ENCODE measurements at regions not wholly inside any gene's neighbourhood (a gene's known extent, or its start where the extent isn't known, plus 50 kb on each side); places are given as distances from the start of the nearest gene placed in this dataset.

DNA sequence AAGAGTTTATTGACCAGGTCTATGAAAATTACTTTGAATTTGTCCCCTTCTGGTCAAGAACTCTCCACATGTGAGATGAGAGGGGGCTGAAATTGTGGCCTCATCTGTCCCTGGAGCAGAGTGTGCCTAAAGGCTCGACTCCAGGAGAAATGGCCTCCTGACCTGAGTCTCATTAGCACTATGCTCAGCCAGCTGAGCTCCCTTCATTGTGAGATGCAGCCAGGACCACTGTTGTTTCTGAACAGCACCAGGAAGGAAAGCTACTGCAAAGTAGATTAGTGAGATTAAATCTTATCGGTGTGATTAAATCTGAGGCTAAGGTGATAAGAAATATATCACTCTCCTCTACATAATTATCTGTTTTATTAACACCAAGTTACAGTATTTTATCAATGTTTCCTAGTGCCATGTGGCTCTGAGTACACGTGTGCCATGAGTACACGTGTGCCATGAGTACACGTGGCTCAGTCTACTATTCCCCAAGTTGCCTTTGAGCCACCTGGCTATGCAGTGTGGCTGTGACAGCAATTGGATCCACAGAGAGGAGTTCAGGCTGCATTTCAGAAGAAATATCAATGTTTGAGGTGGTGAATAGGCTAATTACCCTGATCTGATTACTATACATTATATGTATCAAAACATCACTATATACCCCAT lies 126.9 kb downstream of the IPMK start:
- DNase-seq: no peak

DNA sequence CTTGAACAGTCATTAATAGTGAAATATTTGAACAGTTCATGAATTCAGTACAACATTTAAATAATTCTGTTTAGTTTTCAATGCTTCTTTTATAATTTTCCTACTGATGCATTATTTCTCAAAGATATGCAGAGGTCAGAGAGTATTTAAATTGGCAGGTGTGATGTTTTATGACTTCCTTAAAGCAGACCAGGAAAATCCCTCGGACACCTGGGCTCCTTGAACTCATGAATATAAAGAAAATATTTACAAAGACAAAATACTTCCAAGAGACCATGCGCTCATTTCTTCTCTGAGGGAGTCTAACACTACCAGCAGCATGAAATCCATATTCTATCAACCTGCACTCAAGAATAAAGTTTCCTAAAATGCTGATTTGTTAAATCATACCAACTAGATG lies 127.6 kb downstream of the IPMK start:
- no peak for DNase-seq

DNA sequence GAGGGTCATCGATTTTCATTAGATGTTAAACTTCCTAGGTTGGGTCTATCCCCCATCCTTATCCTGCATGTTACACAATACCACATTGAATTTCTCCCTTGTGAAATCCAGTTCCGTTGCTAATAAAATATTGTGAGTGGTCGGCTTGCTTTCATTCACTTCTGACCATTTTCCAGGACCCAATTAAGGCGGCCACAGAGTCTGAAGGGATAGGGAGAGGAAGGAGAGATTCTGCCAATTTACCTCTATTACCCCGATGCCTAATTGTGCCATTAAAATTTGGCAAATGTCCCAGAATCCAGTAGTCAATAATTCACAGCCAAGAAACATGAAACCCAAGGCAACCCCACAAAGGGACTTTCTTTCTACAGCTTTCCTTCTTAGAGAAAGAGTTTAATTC lies 129.9 kb downstream of the IPMK start:
- no peak for DNase-seq

DNA sequence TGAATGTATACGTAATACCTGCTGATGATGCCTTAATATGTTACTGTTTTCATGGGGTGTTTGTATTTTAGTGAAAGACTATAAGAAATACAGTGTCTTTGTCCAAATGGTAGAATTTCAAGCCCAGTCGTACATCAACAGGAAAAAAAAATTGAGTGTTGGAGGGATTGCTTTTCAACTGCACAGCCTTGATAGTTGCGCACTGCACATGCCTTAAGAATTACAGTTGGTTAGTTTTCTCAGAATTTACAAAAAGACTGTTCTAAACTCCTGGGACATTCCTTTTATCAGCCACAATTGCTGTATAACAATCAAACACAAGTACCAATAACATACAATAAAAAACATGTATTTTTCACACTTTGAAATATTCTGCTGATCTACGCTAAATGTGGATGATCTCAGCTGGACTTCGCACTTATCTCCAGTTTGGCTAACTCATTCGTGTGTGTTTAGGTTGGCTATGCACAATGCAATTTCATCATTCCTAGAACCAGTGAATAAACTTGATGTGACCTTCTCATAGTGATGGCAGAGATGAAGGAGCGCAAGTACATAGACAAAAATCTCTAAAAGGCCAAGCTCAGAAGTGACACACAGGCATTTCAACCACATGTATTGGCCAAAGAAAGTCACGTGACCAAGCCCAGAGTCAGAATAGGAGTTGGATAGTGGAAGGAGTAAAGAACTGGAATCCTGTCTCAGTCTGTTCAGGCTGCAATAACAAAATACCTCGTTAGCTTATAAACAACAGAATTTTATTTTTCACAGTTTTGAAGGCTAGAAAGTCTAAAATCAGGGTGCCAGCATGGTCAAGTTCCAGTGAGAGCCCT lies 152.3 kb downstream of the IPMK start:
- no peak for DNase-seq

DNA sequence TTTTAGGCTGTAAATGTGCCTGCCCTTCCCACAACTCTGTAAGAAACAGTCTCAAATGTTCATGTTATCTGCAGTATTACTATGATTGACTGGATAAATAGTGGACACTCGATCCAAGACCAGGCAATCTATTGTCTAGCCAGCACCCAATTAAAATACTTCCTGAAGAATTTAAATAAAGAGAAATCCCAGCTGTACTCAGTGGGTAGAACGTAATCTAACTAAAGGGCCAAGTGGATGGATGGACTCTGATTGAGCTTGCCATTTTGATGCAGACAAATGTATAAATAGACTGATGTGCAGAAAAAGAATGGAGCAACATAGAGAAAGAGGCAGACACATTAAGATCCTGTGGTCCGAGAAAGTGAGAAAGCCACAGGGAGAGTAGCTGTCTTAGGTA lies 158.0 kb downstream of the IPMK start:
- no peak for DNase-seq

DNA sequence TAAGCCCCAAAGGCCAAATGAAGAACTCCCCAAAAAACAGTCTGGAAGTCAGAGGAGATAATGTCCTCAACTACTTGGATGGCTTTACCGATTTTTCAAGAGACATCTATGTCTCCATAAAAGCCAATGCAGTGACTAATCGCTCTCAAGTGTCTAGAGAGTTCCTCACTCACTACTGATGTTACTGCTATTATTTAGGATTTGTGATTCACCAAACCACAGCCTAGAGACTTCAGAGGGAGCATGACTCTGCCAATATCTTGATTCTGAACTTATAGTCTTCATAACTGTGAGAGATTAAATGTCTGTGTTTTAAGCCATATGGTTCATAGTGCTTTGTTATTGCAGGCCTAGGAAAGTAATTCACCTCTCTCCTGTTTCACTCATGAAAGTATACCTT lies 160.2 kb downstream of the IPMK start:
- no peak for DNase-seq

DNA sequence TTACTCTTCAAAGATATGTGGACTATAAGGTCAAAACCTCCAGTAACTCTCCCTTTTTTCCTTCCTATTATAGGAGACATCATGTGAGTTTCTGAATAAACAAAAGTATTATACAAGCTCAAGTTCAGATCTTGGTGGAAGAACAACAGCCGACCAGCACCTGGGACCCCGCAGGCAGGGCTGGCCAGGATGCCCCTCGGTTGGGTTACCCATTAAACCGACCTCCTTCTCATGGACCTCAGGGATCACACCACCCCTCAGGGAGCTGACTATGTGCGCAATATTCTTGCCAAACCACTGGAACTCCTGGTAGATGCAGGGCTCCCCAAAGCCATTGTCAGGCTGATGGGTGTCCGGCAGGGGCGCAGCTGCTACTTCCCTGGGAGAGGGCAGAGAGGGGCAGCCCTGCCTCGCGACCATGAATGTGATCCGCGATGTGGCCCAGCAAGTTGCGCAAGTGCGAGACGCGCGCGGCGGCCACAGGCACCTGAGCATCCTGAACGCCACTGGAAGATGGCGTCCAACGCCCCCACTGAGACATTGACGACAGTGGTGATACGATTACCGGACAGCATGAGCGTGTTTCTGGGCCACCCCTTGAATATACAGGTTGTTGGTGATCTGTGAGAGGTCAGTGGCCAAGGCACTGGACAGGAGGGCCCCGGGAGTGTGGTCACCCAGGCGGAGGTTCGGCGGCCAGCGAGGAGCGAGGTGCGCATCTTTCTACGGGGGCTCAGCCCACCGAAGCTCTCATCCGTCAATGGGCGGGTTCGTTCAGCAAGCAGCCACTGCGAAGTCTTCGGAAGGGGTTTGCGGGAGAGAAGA lies 161.3 kb downstream of the IPMK start:
- DNase-seq: no peak

DNA sequence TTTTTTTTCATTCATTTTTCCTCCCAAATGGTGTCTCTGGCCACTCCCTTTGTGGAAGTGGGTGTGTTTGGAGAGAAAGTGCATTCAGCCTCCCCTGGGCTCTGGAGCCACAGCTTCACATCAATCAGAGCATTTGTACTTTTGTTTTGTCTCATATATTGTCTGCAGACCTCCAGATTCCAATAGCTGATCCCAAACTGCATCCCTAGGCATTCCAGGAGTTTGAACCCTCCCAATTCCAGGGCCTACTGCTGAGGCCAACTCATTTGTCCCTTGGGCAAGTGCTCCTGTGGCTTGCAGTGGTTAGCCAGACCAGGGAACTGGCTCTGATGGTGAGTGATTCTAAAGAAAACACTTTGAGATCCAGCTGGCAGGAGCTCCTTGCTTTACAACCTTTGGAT lies 163.3 kb downstream of the IPMK start:
- DNase-seq: no peak

DNA sequence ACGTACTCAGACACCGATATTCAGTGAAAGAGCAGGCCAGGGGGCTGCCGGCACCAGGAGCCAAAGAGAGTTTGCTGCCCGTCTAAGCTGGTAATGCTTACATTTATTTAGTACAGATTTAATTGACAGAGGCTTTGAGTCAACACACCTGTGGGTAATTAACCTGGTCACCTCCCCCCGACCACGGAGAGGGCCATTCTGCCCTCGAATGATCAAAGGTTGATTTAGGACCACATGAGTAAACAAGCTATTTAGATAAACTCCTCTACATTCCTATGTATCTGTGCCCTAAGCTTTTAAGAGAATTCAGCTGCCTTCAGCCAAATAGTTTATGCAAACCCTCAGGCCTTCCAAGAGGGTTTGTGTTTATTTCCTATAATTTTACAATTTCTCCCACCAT lies 164.8 kb downstream of the IPMK start:
- DNase-seq: no peak

DNA sequence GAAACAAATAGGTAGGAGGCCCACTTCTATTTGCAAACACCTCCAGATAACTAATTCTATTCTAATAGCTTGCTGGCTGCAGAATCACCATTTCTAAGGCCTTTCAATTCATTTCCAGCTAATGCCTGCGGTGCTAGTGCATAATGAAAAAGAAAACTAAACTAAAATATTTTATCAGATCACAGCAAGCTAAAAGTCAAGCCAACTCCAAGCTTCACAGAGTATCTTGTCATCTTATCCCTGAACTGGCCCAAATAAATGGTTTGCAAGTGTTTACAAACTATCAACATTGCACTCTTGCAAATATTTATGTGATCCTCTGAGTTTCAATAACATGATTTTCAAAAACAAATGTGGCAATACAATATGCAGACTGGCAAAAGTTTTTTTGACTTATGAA lies 166.0 kb downstream of the IPMK start:
- DNase-seq: no peak

DNA sequence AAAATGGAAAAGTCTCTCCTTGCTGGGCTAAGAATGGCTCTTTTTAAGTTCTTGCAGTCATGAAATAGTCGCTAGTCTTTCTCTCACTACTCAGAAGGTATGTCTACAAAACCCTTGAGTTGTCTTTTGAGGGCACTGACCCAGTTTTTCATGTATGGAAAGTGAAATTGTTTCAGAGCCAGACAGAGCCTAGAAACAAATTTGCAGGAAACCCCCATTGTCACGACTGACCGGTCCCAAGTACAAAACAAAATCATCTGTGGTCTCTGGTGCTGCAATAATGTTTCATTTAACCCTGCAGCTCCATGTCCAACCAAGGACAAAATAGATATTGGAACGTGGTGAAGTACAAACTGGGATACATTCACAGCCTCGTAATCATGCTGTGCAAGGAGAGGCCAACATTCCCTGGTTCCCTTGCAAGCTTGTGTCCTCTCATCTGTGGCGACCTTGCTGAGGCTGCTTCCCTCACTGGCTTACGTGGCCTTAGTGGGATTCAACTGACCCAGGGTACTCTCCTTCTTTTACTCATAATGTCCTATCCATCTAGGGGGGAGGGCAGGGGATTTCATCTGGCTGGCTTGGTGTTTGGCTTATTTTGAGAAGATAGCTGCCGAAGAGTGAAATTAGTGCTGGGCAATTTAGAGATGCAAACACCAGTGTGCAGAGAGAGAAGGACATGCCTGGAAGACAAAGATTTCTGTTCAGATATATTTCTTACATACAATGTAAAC lies 172.5 kb downstream of the IPMK start:
- DNase-seq: no peak

DNA sequence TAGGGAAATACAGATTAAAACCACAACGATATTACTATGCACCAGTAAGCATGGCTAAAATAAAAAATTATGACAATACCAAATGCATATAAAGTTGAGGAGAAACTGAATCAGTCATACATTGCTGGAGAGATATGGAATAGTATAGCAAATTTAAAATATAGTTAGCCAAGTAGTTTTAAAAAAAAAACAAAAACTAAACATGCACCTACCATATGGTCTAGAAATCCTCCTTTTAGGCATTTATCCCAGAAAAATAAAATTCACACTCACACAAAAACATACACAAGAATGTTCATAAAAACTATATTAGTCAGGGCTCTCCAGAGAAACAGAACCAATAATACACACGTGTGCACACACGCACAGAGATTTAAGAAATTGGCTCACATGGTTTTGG lies 175.8 kb downstream of the IPMK start:
- no peak for DNase-seq

DNA sequence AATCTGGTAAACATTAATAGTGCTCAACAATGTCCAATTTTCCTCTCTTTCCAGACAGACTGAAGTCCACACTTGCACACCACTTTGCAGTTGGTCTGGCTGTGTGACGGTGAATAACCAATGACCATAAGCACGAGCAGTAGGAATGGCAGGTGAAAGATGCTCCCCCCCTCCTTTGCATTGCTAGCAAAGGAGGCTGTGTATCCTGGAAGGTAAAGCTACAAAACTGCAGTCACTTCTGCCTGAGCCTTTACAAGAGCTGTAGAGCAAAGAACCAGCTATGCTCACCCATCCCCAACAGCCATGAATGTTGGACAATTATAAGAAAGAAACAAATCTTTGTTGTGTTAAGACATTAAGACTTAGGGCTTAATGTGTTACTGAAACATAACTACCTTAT lies 178.0 kb downstream of the IPMK start:
- no peak for DNase-seq

DNA sequence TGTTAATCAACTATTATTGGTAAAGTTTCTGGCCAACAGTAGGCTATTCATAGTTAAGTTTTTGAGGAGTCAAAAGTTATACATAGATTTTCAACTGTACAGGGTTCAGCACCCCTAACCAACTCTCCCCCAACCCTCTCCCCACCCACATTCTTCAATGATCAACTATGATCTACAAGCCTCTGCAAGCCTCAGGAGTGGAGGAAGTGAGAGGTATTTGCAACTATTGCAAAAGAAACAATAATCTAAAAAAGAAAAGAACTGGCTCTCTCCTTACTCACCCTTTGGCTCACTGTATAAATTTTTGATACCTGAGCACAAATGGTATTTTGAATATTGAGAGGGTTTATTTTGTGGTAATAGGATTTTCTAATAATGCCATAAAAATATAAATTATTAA lies 179.8 kb downstream of the IPMK start:
- DNase-seq: no peak

DNA sequence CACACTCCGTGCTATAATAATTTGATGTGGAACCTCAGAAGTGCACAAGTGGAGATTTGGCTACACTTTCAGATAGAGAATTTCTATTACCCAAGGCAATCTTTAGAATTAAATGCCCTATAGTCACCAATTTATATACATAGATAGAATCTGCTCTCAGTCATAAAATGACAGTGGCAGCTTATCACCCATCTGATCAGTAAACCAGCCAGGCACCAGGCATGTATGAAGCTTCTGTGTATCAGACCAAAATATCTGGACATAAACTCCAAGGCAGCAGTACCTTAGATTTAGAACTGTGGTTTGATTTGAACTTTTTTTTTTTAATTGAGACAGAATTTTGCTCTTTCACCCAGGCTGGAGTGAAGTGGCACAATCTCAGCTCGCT lies 180.9 kb downstream of the IPMK start:
- no peak for DNase-seq

DNA sequence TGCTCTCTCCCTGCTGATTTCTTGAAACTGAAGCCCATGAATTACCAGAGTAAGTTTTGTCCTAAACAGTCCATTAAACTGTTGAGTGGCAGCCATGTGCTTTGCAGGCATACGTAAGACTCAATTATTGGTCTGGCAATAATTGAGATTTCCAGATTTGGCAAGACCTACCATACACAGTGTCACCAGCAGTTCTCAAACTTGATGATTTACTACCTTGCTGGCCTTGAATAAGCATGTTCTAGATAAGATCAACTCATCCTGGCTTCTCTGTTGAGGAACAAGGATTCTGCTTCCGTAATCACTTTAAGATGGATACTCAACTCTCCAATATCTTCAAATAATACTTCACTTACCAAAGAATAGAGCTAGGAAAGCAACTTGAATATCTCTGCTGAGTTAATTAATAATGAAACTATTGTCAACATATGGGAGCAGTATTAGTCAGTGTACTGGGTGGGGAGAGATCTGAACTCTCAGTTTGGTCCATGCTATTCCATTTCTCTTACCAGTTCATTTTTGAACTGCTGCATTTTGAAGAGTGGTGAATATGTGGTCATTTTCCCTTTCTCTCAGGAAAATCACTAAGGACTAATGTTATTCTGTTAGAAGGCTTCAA lies 181.4 kb downstream of the IPMK start:
- DNase-seq: no peak

DNA sequence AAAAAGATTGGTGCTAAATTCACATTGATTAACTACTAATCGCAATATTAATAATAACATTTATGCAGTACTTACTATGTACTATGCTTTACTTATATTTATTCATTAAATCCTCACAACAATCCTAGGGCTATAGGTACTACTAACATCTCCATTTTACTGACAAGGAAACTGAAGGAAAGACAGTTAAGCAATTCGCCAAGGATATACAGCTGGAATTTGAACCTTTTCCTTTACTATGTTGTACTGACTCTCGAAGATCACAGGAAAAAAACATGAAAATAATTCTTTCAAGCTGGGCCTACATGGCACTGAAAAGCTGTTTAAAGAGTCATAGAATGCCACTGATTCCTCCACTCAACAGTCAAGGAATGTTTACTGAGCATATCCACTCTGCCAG lies 185.4 kb downstream of the IPMK start:
- no peak for DNase-seq

DNA sequence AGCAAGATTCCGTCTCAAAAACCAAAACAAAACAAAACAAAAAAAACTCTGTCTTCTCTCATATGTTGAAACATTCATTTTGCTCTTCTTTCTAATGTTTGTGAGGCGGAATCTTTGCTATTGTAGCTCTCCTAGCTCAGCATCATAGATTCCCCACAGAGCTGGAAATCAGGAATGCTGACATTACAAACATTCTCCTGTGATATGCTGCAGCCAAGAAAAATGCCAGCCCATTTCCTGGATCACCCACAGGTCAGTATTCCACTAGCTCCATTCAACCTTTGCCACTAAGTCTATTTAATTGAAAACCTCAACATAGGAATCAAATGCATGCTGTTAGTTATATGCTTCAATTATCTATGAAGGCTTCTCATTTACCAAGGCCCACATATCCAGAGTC lies 186.3 kb downstream of the IPMK start:
- DNase-seq: no peak

DNA sequence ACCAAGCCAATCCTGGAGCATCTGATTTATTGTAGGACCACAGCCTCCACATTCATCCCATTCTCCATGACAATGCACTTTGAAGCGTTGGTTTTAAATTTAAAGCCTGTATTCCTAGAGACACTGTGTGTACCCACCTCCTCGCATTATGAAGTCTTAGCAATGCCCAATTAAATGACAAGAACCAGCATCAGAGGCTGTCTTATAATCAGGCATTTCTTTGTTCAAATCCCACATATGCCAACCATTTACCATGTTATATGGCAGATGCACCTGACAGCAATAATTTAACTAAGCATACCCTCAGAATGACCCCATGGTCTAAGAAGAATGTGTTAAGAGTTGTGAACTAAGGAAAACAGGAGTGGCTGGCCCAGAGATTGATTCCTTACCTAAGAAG lies 188.2 kb downstream of the IPMK start:
- no peak for DNase-seq

DNA sequence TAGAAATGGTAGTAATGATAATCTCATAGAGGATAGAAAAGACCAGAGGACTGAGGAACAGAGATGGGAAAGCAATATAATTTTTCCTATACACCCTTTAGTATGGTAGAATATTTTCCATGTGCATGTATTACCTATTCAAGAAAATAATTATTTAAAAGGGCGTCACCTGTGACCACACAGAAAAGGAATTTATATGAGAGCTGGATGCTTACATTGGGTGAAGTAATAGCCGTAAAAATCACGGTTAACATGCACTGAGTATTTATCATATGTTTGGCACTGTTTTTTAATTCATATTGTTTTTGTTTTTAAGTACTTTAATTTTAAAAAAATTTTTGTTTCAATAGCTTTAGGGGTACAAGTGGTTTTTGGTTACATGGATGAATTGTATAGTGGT lies 195.1 kb downstream of the IPMK start:
- DNase-seq: no peak

DNA sequence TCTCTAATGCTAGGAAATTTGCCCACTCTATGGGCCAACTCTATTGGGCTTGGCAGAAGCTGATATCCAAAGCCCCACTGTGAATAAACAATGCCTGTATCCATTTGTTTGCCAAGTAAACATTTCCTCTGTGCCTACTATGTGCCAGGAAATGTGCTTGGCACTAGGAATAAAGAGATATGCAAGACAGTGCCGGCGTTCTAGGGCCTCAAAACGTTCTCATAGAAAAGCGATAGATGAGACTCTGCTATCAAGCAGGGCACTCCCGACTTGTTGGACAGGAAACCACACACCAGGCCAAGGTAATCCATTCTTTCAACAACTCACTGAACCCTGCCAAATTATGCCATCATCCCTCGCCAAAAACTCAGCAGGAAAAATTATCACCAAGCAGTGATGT lies 196.7 kb downstream of the IPMK start:
- DNase-seq: no peak

DNA sequence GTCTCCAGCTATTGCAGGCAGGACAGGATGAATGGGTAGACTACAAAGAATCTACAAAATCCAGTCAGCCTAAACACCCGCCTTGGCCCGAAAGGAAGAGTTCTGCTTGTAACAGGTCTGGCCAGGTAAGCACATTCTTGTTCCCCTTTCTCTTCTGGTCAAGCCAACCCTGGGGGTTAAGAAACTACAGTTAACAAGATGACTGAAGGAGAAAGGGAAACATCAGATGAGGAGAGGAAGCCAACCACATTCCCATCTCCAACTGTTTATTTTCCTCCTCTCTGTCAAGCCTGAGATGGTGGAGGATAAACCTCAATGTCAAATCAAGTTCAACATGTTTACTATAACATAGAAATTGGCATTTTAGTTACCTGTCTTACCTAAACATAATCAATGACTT lies 198.9 kb downstream of the IPMK start:
- no peak for DNase-seq

DNA sequence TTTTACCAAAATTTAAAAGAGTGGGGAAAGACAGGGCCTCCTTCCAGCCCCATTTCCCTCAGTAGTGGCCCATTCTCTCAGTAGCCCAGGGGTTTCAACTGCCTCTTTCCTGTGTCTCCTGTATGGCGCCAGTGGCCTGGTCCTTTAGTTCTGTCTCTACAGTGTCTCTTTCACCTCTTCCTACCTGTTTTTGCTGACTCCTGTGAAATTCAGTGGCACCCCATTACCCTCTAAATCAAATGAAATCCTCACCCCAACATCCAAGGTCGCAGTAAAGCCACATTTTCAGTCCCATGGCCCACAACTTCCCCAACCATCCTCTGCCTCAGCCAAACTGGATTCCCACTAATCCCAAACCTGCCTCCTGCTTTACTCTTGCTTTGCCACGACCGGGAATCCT lies 200.7 kb downstream of the IPMK start:
- no peak for DNase-seq

Measured in central memory CD4-positive, alpha-beta T cell (primary cell).